ENCODE measurements at regions not wholly inside any gene's neighbourhood (a gene's known extent, or its start where the extent isn't known, plus 50 kb on each side); places are given as distances from the start of the nearest gene placed in this dataset.
"Not testable (repeated sequence)": the region's sequence is repeated elsewhere in the genome, so short reads cannot be mapped to it uniquely, and the experiment has no call there.

DNA sequence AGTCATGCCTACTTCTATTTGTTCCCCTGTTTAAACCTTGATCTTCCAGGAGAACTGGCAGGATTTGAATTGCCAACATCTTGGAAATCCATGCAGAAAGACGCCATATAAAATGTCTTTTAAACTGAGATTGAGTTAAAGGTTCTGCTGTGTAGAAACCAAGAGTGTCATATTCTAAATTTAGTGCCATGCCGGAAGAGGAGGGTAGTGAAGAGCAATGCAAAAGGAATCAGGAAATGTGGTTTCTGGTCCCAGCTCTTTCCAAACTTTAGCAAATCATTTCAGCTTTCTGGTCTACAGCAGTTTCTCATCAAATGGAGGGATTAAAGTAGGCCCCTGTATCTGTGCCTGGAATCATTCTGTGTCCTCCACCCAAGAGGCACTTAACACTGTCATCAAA, 85.7 kb downstream of the BTG1 start:
- DNase-seq, result no peak

DNA sequence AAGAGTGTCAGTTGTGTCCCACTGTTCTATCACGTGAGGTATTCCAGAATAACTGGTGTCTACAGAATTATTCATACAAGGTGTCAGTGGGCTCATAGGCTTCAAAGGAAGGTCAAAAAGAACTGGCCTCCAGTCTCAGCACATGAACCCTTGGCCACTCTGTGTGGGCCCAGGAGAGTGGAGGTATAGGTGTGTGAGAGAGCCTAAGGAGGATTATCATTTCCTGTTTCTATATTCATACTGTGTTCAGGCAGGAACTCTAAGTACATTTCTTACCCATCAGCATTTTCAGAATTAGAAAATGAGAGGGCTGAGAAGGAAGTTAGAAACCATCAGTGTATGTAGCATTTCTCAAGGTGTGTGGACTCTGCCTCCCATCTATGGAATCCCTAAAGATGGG, 87.0 kb downstream of the BTG1 start:
- DNase-seq, result no peak

DNA sequence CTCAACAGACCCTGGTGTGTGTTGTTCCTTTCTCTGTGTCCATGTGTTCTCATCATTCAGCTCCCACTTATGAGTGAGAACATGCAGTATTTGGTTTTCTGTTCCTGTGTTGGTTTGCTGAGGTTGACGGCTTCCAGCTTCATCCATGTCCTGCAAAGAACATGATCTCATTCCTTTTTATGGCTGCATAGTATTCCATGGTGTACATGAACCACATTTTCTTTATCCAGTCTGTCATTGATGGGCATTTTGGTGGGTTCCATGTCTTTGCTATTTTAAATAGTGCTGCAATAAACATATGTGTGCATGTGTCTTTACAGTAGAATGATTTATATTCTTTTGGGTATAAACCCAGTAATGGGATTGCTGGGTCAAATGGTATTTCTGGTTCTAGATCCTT, 88.9 kb downstream of the BTG1 start:
- DNase-seq, result not testable (repeated sequence)

DNA sequence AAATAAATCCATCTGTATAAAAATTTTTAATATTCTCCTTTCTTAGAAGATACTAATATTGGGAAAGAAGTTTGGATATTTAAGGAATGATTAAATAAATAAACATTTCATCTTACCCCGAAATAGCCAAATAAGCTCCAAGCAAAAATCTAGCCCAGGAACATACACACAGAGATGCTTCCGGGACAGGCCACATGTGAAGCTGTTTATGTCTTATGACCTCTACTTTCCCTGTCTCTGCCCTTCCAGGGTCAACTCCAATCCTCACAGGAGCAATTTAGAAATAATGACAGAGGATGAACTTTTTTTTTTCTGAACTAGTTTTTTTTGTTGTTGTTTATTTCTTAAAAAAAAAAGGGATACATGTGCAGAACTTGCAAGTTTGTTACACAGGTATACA, 89.4 kb downstream of the BTG1 start:
- DNase-seq, result no peak

DNA sequence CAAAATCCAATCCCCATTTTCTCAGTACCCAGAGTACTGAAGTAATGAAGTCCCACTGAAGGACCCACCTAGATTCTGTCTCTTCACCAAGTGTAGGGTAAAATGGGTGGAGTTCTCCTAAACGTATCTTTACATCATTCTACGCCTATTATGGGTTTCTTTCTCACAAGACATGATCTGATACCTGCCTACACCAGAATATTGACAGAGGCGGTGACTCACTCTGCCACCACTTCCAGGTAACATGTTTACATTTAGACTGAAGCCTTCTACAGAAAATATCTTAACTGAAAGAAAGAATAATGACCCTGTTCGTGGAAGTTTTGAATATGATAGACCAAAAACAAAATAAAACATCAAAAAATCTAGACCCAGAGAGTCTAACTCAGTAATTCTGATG, 89.8 kb downstream of the BTG1 start:
- peak; percentile 67 for DNase-seq

DNA sequence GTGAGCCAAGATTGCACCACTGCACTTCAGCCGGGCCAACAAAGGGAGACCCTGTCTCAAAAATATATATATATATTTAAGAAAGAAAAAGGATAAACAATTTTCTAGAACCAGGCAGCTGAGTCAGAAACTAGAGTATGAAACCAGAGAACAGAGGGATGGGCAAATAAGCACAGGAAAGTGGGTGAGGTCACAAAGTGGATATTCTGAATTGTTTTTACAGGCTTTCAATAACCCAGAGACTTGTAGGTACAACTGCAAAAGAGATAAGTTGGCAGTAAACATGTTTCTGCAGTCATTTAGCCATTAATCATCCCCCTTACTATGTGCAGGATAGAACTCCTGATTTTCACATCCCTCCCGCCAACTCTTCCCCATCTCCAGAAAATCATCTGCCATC, 94.2 kb downstream of the BTG1 start:
- no peak for DNase-seq

DNA sequence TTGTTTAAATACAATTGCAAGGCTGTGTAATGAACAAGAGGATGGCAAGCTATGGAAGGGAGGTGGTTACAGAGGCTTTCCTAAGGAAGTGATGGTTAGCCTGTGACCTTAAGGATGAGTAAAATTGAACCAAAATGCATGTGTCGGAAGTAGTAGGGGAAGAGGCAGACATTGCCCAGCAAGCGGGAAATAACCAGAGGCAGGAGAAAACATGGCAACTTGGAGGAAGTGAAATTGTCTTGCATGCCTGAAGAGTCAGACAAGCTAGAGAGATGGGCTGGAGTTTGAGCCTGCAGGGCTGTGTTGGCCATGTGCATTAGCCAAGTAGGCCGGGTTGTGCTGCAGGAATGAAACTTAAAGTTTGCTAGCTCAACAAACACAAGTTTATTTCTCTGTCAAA, 96.2 kb downstream of the BTG1 start:
- DNase-seq, result no peak

DNA sequence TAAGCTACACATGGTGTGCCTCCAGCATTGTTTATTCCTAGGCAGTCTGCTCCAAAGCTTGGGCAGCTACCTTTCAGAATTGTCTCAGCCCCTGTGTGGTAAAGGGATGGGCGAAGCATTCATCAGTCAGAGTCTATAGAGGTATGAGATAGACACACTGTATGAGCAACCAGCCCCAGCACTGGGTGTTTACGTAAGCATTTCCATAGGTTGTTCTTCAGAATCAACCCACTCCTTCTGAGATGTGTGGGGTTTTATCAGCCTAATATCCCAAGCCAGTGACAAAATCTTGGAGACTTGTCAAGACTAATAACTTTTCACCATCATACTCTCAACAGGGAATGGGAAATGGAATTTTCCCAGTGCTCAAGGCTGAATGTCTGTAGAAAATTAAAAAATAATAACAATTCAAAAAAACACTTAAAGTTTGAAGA, 98.2 kb downstream of the BTG1 start:
- peak; percentile 44 for DNase-seq

DNA sequence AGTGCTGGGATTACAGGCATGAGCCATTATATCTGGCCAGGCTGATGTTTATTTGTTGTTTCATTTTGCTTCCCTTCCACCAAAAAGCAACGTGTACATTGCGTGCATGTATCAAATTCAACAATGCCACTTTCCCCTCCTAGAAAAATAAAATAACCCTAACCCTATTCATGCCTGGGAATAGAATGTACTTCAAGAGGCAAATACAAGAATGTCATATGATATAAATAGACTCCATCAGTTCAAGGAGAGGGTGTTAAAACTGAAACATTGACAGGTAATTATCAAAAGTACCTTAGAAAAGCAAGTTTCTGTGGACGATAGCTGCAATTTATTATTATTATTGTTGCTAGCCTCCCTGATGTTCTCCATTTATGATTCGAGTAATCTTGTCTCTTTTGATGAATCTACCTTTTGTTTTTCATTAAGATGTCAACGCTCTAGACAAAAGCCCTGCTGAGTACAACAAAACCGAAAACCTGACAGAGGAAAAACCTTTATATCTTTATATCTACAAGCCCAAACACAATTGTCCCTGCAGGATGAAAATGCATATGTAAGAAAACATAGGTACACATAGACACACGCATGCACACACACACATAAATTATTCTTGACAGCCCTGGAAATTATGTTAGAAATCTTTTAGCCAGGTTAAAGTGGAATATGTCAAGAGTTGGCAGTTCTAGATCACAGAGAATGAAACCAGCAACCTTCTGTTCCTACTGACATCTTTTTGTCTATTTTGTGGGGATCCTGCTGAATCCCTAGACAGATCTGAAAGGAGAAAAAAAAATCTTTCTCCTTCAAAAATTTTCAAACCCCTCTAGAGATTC, 98.9 kb downstream of the BTG1 start:
- no peak for DNase-seq

DNA sequence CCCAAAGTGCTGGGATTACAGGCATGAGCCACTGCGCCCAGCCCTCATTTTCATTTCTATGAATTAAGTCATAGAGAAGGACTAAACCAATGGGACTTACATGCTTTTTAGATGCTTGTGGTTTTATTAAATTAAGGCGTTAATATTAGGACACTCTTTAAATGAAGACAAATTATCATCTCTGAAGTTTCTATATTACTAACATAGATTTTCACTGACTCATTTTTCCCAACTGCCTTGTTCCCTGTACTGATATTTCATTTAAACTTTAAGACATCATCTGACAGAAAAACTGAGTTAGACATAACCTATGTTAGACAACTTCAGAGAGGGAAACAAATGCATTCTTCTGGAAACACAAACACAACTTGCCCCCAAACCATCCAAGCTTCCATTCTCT, 99.8 kb downstream of the BTG1 start:
- no peak for DNase-seq

DNA sequence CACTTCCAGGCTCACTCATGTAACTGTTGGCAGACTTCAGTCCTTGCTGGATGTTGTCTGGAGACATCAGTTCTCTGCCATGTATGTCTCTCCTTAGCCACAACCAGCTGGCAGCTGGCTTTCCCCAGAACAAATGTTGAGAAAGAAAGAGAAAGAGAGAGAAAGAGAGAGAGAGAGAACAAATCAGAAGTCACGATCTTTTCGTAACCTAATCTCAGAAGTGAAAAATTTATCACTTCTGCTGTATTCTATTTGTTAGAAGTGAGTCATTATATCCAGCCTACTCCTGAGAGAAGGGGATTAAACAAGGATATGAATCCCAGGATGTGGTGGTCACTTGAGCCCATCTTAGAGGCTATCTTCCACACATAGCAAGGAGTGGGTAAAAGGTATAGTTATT, 101.2 kb downstream of the BTG1 start:
- peak; percentile 31 for DNase-seq

DNA sequence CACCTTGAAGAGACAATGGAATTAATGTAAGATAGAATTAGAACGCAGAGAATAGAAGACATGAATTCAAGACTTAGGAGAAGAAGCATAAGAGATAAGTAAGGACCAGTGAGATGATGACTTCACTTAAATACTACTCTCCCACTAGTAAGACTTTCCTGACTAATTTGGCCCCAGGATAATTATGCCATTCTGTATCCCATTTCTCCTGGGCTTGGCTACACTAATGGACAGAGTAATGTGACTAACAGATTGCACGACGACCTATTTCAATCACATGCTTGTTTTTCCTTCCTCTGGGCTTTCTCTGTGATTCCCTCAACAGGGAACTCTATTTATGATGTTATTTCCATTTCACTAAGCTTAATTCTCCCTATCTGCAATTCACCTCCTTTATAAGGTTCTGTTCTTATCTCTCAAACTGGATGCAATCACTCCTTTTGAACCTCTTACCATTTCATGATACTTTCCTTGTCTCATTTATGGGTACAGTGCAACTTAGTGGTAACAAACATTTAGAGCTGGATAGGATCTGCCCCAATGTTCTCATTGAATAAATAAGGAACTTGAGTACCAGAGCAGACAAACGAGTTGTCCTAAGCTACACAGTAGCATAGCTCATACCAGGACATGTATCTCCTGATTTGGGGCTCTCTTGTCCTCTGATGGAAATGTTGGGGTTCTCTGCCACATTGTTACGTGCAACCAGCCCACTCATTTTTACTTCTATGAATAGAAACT, 102.7 kb downstream of the BTG1 start:
- no peak for DNase-seq

DNA sequence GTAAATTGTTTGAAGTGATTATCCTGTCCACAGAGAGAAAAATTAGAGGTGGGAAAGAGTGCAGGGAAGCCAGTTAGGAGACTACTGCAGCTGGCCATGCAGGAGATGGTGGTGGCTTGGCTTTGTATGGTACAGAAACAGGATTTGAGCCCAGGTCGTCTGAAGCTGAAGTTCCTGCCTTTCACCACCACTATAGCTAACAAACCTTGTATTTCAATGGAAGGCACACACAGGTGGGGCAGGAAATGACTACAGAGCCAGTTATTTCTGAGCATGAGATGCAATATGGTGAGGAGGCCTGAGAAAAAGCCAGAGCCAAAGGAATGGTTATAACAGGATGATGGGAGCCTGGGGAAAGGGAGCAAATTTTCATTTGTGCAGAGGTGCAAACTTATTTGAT, 103.9 kb downstream of the BTG1 start:
- DNase-seq, result no peak

DNA sequence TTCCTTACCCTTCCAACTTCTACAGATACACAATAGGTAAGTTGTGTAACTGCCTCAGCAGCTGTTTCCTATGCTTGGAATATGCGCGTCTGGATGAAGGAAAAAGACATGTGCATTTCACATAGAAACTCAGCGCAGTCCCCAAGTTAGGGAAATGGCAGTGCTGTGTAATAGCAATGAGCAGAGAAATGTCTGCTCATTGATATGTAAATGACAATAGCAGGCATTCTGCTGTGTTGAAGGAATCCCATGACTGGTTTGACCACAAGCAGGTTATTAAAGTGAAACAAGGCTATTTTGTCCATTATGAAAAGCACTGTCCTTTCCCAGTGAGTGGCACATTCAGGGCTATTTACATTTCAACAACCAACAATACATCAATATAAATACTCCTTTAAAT, 106.6 kb downstream of the BTG1 start:
- DNase-seq, result no peak

DNA sequence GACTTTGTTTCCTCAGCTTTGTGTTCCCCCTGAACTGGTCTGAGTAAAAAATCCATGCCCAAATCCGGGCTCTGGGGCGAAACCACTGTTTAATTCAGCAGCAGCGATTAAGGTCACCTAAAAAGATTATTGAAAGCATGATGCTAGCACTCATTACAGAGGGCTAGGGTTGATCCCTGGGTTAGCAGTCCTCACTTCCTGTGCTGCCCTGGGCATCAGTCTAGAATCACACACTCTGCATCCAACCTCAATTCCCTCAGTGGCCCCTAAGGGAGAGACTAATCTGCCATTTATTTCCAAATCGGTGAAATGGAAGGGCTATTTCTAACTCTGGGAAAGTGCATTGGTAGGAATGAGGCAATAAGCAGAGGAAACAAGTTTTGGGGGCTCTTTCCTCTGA, 107.2 kb downstream of the BTG1 start:
- DNase-seq, result no peak

DNA sequence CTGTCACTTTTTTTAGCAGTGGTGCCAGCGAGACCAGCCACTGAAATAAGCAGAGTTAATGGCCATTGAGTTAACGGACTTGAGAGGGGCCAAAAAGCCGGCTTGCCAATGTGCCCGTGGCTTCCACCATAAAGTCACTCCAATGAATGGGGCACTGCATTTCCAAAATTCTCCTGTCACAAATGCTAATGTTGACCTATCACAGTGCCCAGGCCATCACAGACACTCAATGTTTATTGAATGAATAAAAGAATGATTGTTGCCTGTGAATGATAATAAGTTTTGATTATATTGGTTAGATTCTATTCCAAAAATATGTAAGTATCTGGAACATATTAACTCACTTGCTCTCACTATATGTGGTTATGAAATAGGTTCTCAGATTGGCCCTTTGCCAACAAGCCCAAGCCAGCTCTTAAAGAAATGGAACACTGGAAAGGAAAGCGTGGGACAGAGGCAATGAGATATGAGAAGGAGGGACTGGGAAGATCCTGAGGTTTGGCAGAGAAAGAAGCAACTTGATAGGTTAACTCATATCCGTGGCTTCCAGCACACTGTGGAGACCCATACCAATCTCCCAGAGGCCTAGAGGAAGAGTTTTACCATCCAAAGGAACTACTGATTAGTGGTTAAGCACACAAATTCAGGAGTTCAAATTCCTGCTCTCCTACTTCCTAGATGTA, 108.7 kb downstream of the BTG1 start:
- DNase-seq, result no peak

DNA sequence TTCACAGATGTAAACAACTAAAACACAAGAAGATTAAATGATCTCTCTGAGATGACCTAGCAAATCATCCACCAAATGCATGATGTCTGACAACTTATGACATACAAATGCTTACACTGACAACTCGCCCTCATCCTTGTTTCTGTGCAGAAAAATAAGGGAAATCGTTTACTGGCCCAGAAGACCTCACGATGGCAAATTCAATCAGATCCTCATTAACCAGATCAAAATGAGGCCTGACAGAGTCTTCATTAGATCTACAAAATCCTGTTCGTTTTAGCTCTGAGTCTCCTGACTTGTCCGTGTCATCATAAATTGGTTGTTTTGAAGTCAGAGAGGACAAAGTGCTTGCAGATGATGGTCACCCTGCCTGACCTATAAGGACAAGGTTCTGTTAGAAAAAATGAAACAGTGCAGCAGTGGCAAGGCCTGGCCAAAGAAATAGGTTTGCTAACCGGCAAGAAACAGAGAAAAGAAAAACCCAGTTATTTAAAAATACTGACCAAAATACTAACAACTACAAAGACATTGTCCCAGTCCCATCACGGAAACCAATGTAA, 109.5 kb downstream of the BTG1 start:
- DNase-seq, result no peak

DNA sequence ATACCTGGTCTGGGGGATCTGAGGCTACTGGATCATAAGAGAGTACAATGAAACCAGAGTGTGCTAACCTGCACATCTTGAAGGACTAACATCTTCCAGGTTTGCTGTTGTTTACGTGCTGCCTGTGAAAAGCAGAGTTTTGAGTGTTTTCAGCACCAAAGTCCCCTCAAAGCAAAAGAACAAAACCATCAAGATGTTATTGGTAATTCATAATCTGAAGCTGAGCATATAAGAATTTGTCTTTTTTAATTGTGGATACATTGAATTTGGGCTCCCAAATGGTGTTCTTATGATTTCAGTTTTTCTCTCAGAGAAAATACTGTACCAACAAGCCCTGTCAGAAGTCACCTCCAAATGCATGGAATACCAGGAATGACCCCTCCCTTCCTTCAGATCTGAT, 110.2 kb downstream of the BTG1 start:
- DNase-seq, result no peak

DNA sequence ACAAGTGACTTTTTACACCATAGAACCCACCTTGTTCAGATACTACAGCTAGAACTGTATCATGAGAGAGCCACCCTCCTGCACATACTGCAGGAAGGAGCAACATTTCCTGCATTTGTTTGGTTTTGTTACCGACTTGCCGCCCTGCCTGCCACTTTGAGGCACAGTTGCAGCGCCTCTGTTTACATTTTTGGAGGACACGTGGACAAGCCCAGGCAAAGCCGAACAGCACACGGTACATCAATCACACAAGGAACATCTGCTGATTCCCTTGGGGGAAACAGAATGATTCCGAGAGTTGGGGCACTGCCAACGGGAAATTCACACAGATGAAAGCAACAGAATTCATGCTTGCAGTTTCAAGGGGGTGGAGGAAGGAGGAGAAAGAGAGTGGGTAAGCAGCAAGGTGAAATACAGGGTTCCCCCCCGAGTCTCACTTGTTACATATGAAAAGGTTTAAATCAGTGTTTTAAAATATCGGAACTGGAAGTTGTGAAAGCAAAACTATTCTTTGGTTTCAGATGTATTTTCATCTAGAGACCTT, 110.7 kb downstream of the BTG1 start:
- peak; percentile 45 for DNase-seq

DNA sequence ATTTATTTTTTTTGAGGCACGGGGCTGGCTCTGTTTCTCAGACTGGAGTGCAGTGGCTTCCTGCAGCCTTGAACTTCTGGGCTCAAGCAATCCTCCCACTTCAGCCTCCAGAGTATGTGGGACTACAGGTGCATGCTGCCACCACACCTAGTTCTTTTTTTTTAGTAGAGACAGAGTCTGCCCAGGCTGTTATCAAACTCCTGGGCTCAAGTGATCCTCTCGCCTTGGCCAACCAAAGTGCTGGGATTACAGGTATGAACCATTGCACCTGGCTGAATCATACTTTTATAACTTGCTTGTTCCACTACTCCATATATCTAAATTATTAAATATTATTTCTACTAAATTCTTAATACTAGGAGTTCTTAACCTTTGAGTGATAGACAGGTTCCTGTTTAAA, 111.6 kb downstream of the BTG1 start:
- no peak for DNase-seq

DNA sequence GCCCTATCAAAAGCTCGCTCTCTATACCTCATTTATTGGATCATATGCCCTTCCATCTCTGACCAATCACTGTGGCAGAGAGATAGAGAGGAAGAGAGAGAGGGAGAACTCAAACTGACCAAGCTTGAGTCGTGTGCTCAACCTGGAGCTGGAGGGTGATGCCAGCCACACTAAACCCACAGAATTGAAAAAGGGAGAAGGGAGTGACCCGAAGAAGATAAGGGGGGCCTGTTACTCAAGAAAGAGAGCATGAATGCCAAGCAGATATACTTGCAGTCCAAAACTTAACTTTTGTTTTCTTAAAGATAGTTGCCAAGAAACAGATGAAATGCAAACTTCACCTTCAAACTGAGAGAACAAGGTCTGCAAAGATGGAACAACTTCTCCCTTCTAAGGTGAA, 112.7 kb downstream of the BTG1 start:
- DNase-seq, result no peak

DNA sequence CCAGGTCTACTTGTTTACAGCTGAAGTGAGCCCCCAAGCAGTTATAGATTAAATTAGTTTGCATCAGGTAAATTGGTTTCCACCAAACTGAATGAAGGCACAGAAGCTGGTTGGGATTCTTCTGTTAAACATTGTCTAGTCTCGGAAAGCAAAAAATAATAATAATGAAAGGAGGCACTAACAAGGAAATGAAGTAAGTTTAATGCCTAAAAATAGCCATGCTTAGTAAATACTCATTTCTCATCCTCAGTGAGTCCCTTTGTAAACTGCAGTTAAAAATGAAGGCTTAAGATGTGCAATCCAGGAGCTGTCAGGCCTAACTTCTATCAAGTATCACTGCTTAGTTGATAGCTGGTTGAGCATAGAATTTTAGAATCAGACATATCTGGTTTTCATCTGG, 113.5 kb downstream of the BTG1 start:
- DNase-seq, result no peak

DNA sequence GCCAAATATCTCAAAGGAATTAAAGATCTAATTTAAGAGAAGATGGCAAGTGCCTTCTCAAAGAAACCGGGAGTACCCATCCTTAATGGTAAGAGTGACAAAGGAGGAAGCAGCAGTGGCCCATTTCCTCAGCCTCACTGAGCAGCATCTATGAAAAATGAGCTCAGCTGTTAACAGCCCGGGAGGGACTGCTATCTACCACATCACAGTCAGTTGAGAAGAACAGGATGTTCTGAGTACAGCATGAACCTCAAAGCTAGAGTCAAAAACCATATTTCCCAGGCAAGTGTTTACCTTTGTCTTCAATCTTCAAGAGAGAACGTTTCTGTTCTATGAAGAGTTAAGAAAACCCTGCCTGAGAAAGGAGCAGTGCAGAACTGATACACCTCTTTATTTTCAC, 115.0 kb downstream of the BTG1 start:
- DNase-seq, result peak; percentile 33

All from stimulated activated CD4-positive, alpha-beta T cell treated with anti-CD3 and anti-CD28 coated beads, Interleukin-15, amount 100 ng/mL, for 24 hours (primary cell).